ENCODE measurements at regions not wholly inside any gene's neighbourhood (a gene's known extent, or its start where the extent isn't known, plus 50 kb on each side); places are given as distances from the start of the nearest gene placed in this dataset.
"Not testable (repeated sequence)": the region's sequence is repeated elsewhere in the genome, so short reads cannot be mapped to it uniquely, and the experiment has no call there.

- DNase-seq (ENCODE audit: low read depth in 4 of 4, low spot score in 3 of 4) = no peak
Observed at GRCh38 chr6:150764334-150765066, 101.0 kb upstream of the MTHFD1L start.

- DNase-seq (ENCODE audit: low read depth in 4 of 4, low spot score in 3 of 4) = no peak
Observed at GRCh38 chr6:150765067-150765764, 100.3 kb upstream of the MTHFD1L start.

- DNase-seq (ENCODE audit: low read depth in 4 of 4, low spot score in 3 of 4) = no peak
Observed at GRCh38 chr6:150766201-150766997, 99.1 kb upstream of the MTHFD1L start.

- DNase-seq (ENCODE audit: low read depth in 4 of 4, low spot score in 3 of 4) = no peak
Observed at GRCh38 chr6:150767161-150767560, 98.3 kb upstream of the MTHFD1L start.

- no peak for DNase-seq (ENCODE audit: low read depth in 4 of 4, low spot score in 3 of 4)
Observed at GRCh38 chr6:150767571-150768018, 97.9 kb upstream of the MTHFD1L start.

- DNase-seq (ENCODE audit: low read depth in 4 of 4, low spot score in 3 of 4) = no peak
Observed at GRCh38 chr6:150770637-150771036, 94.9 kb upstream of the MTHFD1L start.

- DNase-seq (ENCODE audit: low read depth in 4 of 4, low spot score in 3 of 4) = no peak
Observed at GRCh38 chr6:150773969-150774368, 91.5 kb upstream of the MTHFD1L start.

- no peak for DNase-seq (ENCODE audit: low read depth in 4 of 4, low spot score in 3 of 4)
Observed at GRCh38 chr6:150775415-150776203, 89.9 kb upstream of the MTHFD1L start.

GRCh38 chr6:150777736-150778135 lies 87.8 kb upstream of the MTHFD1L start:
- no peak for DNase-seq (ENCODE audit: low read depth in 4 of 4, low spot score in 3 of 4)

- DNase-seq (ENCODE audit: low read depth in 4 of 4, low spot score in 3 of 4) = no peak
Observed at GRCh38 chr6:150783813-150784212, 81.7 kb upstream of the MTHFD1L start.

- DNase-seq (ENCODE audit: low read depth in 4 of 4, low spot score in 3 of 4) = no peak
Observed at GRCh38 chr6:150787429-150787828, 78.1 kb upstream of the MTHFD1L start.

GRCh38 chr6:150788089-150788488 lies 77.4 kb upstream of the MTHFD1L start:
- DNase-seq (ENCODE audit: low read depth in 4 of 4, low spot score in 3 of 4) = no peak

- not testable (repeated sequence) for DNase-seq (ENCODE audit: low read depth in 4 of 4, low spot score in 3 of 4)
Observed at GRCh38 chr6:150789906-150790305, 75.6 kb upstream of the MTHFD1L start.

- no peak for DNase-seq (ENCODE audit: low read depth in 4 of 4, low spot score in 3 of 4)
Observed at GRCh38 chr6:150791717-150792116, 73.8 kb upstream of the MTHFD1L start.

- no peak for DNase-seq (ENCODE audit: low read depth in 4 of 4, low spot score in 3 of 4)
Observed at GRCh38 chr6:150797949-150798348, 67.6 kb upstream of the MTHFD1L start.

- DNase-seq (ENCODE audit: low read depth in 4 of 4, low spot score in 3 of 4) = no peak
Observed at GRCh38 chr6:150799276-150799805, 66.2 kb upstream of the MTHFD1L start.

- no peak for DNase-seq (ENCODE audit: low read depth in 4 of 4, low spot score in 3 of 4)
Observed at GRCh38 chr6:150800674-150801314, 64.7 kb upstream of the MTHFD1L start.

- no peak for DNase-seq (ENCODE audit: low read depth in 4 of 4, low spot score in 3 of 4)
Observed at GRCh38 chr6:150806790-150807189, 58.7 kb upstream of the MTHFD1L start.

GRCh38 chr6:150813319-150813992 lies 52.0 kb upstream of the MTHFD1L start:
- DNase-seq (ENCODE audit: low read depth in 4 of 4, low spot score in 3 of 4) = peak; percentile 35 to 42 (median 38)
